IPS DF 6.9 (cell line): ENCODE measurements at regions not wholly inside any gene's neighbourhood (a gene's known extent, or its start where the extent isn't known, plus 50 kb on each side); places are given as distances from the start of the nearest gene placed in this dataset.
A peak's percentile ranks its signal among the peaks of the same experiment; 100 is the strongest.

Experiments used
- DNase-seq: peaks from one replicate; pipeline ENCODE4 v3.0.0-alpha.2; 2013; ENCODE audit warnings: low read depth, low spot score
- H3K27ac ChIP-seq: one replicate; pipeline ENCODE4 v1.5.1; 2013; ENCODE audit warnings: low read length, control low read depth
- H3K27me3 ChIP-seq: 2 replicates; pipeline ENCODE4 v1.6.1; 2013; ENCODE audit warnings: mild to moderate bottlenecking, low read length; ENCODE audit not compliant: control insufficient read depth, insufficient read depth
- H3K36me3 ChIP-seq: 2 replicates; pipeline ENCODE4 v1.6.1; 2013; ENCODE audit warnings: low read length; ENCODE audit not compliant: control insufficient read depth, insufficient read depth
- H3K4me1 ChIP-seq: 2 replicates; pipeline ENCODE4 v1.6.1; 2013; ENCODE audit warnings: low read length; ENCODE audit not compliant: control insufficient read depth, insufficient read depth
- H3K4me3 ChIP-seq: 2 replicates; pipeline ENCODE4 v1.5.1; 2013; ENCODE audit warnings: mild to moderate bottlenecking, low read length
- H3K9me3 ChIP-seq: 2 replicates; pipeline ENCODE4 v1.6.1; 2013; ENCODE audit warnings: low read length, inconsistent platforms; ENCODE audit not compliant: control insufficient read depth, insufficient read depth
- WGBS: extraction: QIAGEN DNeasy Blood & Tissue Kit; methylation state at CpG from one replicate; pipeline ENCODE4 v1.1.7; 2013; ENCODE audit warnings: mixed read lengths, missing lambda C conversion rate; ENCODE audit not compliant: insufficient read length, insufficient coverage; 5-methylcytosine and 5-hydroxymethylcytosine counted together

DNA sequence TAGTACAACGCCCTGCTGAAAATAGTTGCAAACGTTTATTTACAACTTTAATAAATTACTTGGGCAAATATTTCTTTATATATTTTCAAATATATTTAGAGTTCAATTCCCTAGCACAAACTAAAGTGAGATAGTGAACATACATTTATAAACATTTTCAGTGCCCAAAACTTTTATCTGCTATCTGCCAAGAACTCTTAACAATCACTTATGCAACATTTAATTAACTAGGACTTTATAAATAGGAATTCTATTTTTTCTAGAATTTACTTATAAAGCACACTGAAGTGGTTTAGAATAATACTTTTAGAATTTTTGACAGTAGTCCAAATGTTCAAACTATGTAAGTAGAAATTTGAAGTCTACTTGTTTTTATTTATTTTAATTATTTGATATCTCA, 452.6 kb upstream of the RGS17 start:
- Histone ChIP-seq H3K9me3 (no peaks in the 10 kb centered on the region), H3K4me1 (no peaks in the 10 kb centered on the region), H3K4me3 (no peak overlapping the region), H3K36me3 (no peaks in the 10 kb centered on the region), H3K27me3 (no peaks in the 10 kb centered on the region), H3K27ac (no peak overlapping the region)
- no CpG with 5 or more reads among the region's 2 CpGs for WGBS
- no peak for DNase-seq

DNA sequence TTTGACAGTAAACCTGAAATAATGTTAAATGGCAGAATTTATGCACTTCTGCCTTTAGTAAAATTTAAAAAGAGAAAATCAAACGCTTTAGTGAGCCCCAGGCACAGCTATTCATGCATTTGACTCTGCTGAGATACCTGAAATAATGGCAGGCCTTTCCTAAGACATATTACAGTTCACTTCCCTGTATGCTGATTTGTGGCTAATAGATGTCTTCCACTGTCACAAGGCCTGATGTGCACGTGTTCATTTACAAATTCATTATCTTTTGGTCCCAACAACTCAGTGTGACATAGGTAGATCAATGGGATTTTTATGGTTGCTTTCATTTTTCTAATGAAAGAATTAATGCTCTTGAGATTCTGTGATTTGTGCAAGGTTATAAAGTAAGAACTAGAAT, 449.7 kb upstream of the RGS17 start:
- no peaks in the 10 kb centered on the region for H3K36me3 ChIP-seq
- H3K27me3 ChIP-seq: no peaks in the 10 kb centered on the region
- no peak overlapping the region for H3K27ac ChIP-seq
- WGBS: no CpG with 5 or more reads among the region's 2 CpGs
- H3K9me3 ChIP-seq: no peaks in the 10 kb centered on the region
- no peak overlapping the region for H3K4me3 ChIP-seq
- DNase-seq: no peak
- H3K4me1 ChIP-seq: no peaks in the 10 kb centered on the region

DNA sequence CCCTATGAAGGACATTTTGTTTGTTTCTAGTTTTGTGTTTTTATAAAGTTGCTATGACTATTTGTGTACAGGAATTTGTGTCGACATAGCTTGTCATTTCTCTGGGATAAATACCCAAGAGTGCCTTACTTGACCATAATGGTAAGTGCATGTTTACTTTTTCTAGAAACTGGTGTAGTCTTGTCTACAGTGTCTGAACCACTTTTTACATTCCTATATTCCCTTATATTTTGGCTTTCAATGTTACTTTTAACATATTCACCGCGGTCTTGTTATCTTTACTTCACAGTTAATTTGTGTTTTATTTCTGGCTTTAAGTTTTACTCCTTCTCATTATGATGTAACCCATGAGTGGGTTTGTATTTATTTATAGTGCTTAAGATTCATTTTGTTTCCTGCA, 444.4 kb upstream of the RGS17 start:
- Histone ChIP-seq H3K4me3 (no peak overlapping the region), H3K27ac (no peak overlapping the region), H3K27me3 (no peaks in the 10 kb centered on the region), H3K36me3 (no peaks in the 10 kb centered on the region), H3K4me1 (no peaks in the 10 kb centered on the region), H3K9me3 (no peaks in the 10 kb centered on the region)
- DNase-seq: no peak
- WGBS: no CpG with 5 or more reads among the region's 3 CpGs

DNA sequence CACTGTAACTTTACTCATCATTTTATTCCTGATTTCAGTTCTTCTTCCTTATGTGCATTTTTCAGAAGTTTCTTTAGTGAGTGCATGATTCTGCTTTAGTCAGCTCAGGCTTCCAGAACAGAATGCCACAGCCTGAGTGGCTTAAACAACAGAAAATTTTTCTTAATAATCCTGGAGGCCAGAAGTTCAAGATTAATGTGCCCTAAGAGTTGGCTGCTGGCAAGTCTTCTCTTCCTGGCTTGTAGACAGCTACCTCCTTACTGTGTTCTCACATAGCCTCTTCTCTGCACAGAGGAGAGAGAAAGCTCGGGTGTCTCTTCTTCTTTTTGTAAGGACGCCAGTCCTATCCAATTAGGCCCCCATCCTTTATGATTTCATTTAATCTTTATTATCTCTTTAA, 443.1 kb upstream of the RGS17 start:
- Histone ChIP-seq H3K36me3 (no peaks in the 10 kb centered on the region), H3K4me3 (no peak overlapping the region), H3K9me3 (no peaks in the 10 kb centered on the region), H3K27me3 (no peaks in the 10 kb centered on the region), H3K4me1 (no peaks in the 10 kb centered on the region), H3K27ac (no peak overlapping the region)
- WGBS: no CpG with 5 or more reads among the region's 2 CpGs
- no peak for DNase-seq

DNA sequence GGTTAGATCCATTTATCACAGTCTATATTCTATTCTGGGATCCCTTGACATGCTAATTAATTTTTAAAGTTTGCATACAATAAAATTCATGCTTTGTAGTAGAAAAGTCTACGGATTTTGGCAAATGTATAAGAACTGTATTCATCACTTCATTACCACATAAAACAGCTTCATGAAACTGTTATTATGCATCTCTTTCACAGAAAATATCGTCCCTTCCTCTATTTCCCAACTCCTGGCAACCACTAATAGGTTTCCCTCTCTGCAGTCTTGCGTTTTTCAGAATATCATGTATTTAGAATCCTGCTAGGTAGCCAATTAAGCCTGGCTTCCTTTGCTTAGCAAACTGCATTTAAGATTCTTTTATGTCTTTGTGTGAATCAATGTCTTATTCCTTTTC, 441.3 kb upstream of the RGS17 start:
- Histone ChIP-seq H3K4me3 (no peak overlapping the region), H3K27ac (no peak overlapping the region), H3K9me3 (no peaks in the 10 kb centered on the region), H3K4me1 (no peaks in the 10 kb centered on the region), H3K27me3 (no peaks in the 10 kb centered on the region), H3K36me3 (no peaks in the 10 kb centered on the region)
- no CpG with 5 or more reads among the region's 3 CpGs for WGBS
- no peak for DNase-seq

DNA sequence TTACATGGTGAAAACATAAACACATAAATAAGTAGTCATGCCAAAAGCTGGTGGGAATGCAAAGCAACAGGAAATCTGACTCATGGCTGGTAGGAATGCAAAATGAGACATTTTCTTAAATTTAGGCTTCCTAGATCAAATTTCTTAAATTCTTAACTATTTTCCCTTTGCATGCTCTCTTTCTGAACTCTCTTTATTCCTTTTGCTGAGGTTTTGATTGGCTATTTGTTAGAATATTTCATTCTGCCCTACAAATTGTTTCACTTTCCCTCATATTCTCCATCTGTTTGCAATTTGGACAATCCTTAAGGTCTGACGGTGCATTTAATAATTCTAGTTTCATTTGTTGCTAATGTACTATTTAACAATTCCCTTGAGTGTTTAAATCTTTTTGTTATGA, 437.5 kb upstream of the RGS17 start:
- DNase-seq: no peak
- no peak overlapping the region for H3K27ac ChIP-seq
- no peaks in the 10 kb centered on the region for H3K4me1 ChIP-seq
- H3K4me3 ChIP-seq: no peak overlapping the region
- no CpG with 5 or more reads among the region's 1 CpG for WGBS
- H3K9me3 ChIP-seq: no peaks in the 10 kb centered on the region
- no peaks in the 10 kb centered on the region for H3K27me3 ChIP-seq
- no peaks in the 10 kb centered on the region for H3K36me3 ChIP-seq

DNA sequence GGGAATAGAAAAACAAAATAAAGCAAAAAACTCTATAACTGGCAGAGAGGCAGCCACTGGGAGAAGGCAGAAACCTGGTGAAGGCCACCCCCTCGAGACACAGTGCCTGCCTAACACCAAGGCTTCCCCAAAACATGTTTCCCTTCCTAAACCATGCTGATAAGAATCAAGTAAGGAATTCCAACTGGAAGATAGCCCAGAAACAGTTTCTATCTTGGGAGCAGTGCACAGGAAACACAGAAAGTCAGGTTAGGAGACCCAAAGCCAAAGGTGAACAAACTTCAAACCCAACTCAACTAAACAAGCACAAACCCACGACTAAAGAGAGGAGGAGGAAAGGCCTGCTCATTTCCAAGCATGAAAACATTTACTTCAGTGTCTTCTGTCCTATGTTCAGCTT, 433.7 kb upstream of the RGS17 start:
- H3K36me3 ChIP-seq: no peaks in the 10 kb centered on the region
- no peak overlapping the region for H3K27ac ChIP-seq
- H3K4me3 ChIP-seq: no peak overlapping the region
- H3K27me3 ChIP-seq: no peaks in the 10 kb centered on the region
- no peaks in the 10 kb centered on the region for H3K4me1 ChIP-seq
- no peak for DNase-seq
- no CpG with 5 or more reads among the region's 2 CpGs for WGBS
- no peaks in the 10 kb centered on the region for H3K9me3 ChIP-seq

DNA sequence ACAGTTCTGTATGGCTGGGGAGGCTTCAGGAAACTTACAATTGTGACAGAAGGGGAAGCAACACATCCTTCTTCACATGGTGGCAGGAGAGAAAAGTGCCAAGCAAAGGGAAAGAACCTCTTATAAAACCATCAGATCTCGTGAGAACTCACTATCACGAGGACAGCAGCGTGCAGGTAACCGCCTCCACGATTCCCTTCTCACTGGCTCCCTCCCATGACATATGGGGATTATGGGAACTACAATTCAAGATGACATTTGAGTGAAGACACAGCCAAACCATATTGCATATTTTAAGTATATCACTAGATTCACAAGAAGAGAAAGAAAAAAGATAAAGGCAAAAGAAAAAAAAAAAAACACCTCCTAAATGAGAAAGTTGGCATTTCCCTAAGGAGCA, 431.9 kb upstream of the RGS17 start:
- no peak for DNase-seq
- no peaks in the 10 kb centered on the region for H3K4me1 ChIP-seq
- WGBS: no CpG with 5 or more reads among the region's 5 CpGs
- H3K36me3 ChIP-seq: no peaks in the 10 kb centered on the region
- no peak overlapping the region for H3K4me3 ChIP-seq
- H3K27ac ChIP-seq: no peak overlapping the region
- no peaks in the 10 kb centered on the region for H3K9me3 ChIP-seq
- H3K27me3 ChIP-seq: no peaks in the 10 kb centered on the region

DNA sequence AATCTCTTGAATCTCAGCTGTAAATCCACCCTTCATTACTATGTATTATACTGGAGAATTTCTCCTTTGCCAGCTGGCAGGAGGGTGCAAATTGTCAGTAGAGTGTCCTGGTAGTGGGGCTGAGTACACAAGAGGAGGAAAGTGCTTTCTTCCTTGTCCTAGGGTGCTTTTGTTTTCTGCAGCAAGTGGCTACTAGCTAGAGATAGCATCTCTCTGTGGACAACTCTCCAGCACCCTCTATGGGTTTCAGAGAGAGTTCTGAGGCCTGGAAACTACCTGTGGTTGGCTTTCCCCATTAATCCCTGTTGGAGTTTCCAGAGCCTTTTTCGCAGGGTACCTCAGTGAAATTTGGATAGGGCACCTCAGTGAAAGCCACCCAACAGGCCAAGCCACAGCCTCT, 422.5 kb upstream of the RGS17 start:
- no peaks in the 10 kb centered on the region for H3K27me3 ChIP-seq
- DNase-seq: peak; percentile 67
- H3K4me3 ChIP-seq: no peak overlapping the region
- H3K4me1 ChIP-seq: no peaks in the 10 kb centered on the region
- no peak overlapping the region for H3K27ac ChIP-seq
- H3K36me3 ChIP-seq: no peaks in the 10 kb centered on the region
- WGBS: no CpG with 5 or more reads among the region's 1 CpG
- H3K9me3 ChIP-seq: no peaks in the 10 kb centered on the region

DNA sequence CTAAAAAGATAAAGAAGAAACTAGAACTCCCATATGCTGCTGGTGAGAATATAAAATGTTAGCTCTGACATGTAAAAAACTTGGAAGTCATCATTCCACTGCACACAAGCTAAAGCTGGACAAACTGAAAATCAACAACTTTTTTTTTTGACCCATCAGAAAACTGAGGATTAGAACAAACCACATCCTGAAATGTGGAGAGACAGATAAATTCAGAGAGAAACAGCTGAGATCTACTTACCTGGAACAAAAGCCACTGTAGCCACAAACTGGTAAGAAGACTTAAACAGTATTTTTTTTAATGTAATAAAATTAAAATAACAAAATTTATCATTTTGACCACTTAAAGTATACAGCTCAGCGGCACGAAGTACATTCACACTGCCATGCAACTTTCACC, 408.5 kb upstream of the RGS17 start:
- no peaks in the 10 kb centered on the region for H3K4me1 ChIP-seq
- H3K4me3 ChIP-seq: no peak overlapping the region
- no CpG with 5 or more reads among the region's 2 CpGs for WGBS
- no peaks in the 10 kb centered on the region for H3K36me3 ChIP-seq
- no peak for DNase-seq
- H3K27me3 ChIP-seq: no peaks in the 10 kb centered on the region
- H3K27ac ChIP-seq: no peak overlapping the region
- no peaks in the 10 kb centered on the region for H3K9me3 ChIP-seq

DNA sequence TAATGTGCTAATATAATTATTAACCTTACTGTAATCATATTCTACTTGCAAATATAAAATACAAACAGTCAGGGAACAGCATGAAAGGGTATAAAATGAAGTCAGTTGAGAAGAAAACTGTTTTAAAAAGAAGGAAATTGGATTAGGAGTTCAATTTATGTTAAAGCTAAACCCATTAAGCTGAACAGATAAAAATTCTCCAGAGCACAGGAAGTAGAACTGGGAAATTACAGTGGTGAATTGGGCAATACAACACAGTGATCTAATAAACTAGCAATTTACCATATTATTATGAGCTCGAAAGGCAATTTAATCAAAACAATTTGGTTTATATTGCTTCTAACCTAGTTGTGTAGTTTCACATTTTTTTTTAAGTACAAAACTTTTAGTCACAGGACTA, 407.4 kb upstream of the RGS17 start:
- no peak for DNase-seq
- no peaks in the 10 kb centered on the region for H3K9me3 ChIP-seq
- H3K4me3 ChIP-seq: no peak overlapping the region
- H3K27ac ChIP-seq: no peak overlapping the region
- WGBS: no CpG with 5 or more reads among the region's 1 CpG
- H3K4me1 ChIP-seq: no peaks in the 10 kb centered on the region
- no peaks in the 10 kb centered on the region for H3K36me3 ChIP-seq
- H3K27me3 ChIP-seq: no peaks in the 10 kb centered on the region
